Karpas-422 (cell line): ENCODE measurements at regions not wholly inside any gene's neighbourhood (a gene's known extent, or its start where the extent isn't known, plus 50 kb on each side); places are given as distances from the start of the nearest gene placed in this dataset.
A peak's percentile ranks its signal among the peaks of the same experiment; 100 is the strongest.

Source experiments
- DNase-seq: peaks from one replicate; pipeline ENCODE4 v3.0.0-alpha.2; 2015
- H2AFZ ChIP-seq: fragments of 200-600 bp; sonication (generic); 2 replicates; pipeline ENCODE4 v1.6.1; 2014; ENCODE audit warnings: antibody characterized with exemption, low read length, mixed read lengths
- H3K27ac ChIP-seq: fragments of 200-600 bp; sonication (generic); 2 replicates; pipeline ENCODE4 v1.5.1; 2014; ENCODE audit warnings: mild to moderate bottlenecking, low read length, moderate library complexity
- H3K27me3 ChIP-seq: fragments of 200-600 bp; sonication (generic); 2 replicates; pipeline ENCODE4 v1.6.1; 2014; ENCODE audit warnings: low read length, mixed read lengths
- H3K36me3 ChIP-seq: fragments of 200-600 bp; sonication (generic); 2 replicates; pipeline ENCODE4 v1.6.1; 2014; ENCODE audit warnings: low read length, mixed read lengths; ENCODE audit not compliant: insufficient read depth
- H3K4me1 ChIP-seq: fragments of 200-600 bp; sonication (generic); 2 replicates; pipeline ENCODE4 v1.6.1; 2014; ENCODE audit warnings: mild to moderate bottlenecking, low read length, mixed read lengths
- H3K4me2 ChIP-seq: fragments of 200-600 bp; sonication (generic); 2 replicates; pipeline ENCODE4 v1.6.1; 2014; ENCODE audit warnings: low read length, low read depth, mild to moderate bottlenecking; ENCODE audit not compliant: poor library complexity, severe bottlenecking
- H3K4me3 ChIP-seq: fragments of 200-600 bp; sonication (generic); 2 replicates; pipeline ENCODE4 v1.5.1; 2014; ENCODE audit warnings: mild to moderate bottlenecking, antibody characterized with exemption, low read length, mixed read lengths
- H3K79me2 ChIP-seq: fragments of 200-600 bp; sonication (generic); 2 replicates; pipeline ENCODE4 v1.6.1; 2014; ENCODE audit warnings: mild to moderate bottlenecking, low read length, mixed read lengths
- H3K9ac ChIP-seq: fragments of 200-600 bp; sonication (generic); 2 replicates; pipeline ENCODE4 v1.6.0; 2014; ENCODE audit warnings: low read length
- H3K9me2 ChIP-seq: fragments of 200-600 bp; sonication (generic), shearing (Covaris generic); replicated peaks from 2 replicates; pipeline ENCODE4 v1.6.0; 2014; ENCODE audit warnings: mild to moderate bottlenecking, low read length, moderate library complexity; ENCODE audit not compliant: insufficient read depth
- H3K9me3 ChIP-seq: fragments of 300-700, 200-600 bp; sonication (generic); 2 replicates; pipeline ENCODE4 v1.6.1; 2014; ENCODE audit warnings: low read length, mixed read lengths
- H4K20me1 ChIP-seq: fragments of 200-600 bp; sonication (generic); 2 replicates; pipeline ENCODE4 v1.6.1; 2014; ENCODE audit warnings: mild to moderate bottlenecking, antibody characterized with exemption, low read length, low read depth; ENCODE audit not compliant: insufficient read depth

GRCh38 chr4:128384765-128385598, 97.4 kb upstream of the PGRMC2 start:
- Histone ChIP-seq H3K4me2 (no peak overlapping the region), H2AFZ (peak overlapping the region; percentile 19), H3K36me3 (no peaks in the 10 kb centered on the region), H3K27ac (no peak overlapping the region), H3K4me3 (no peak overlapping the region), H3K79me2 (no peaks in the 10 kb centered on the region), H3K27me3 (no peaks in the 10 kb centered on the region), H3K9ac (no peak overlapping the region), H4K20me1 (no peaks in the 10 kb centered on the region), H3K9me3 (no peaks in the 10 kb centered on the region), H3K9me2 (no peaks in the 10 kb centered on the region), H3K4me1 (peaks cover 70% of the 10 kb centered on the region)
- no peak for DNase-seq

DNA sequence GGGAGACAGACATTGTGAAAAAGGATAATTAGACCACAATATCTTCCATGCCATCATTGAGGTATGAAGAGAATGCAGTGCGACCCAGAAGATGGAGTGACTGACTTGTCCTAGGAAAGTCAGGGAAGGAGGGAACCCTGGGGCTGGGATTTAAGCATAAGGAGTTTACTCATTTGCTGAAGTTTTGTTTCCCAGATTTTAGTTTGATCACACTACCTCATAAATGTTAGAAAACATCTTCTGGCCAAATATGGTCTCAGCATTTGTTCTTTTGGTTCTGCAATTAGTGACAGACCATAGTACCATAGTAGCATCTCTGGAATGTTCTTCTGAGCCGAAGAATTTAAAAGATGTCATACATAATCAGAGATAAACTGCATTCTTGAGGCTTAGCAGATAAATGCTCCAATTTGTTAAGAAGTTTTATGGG, 96.5 kb upstream of the PGRMC2 start:
- Histone ChIP-seq H3K9me2 (no peaks in the 10 kb centered on the region), H3K27me3 (no peaks in the 10 kb centered on the region), H3K4me2 (no peak overlapping the region), H3K9me3 (no peaks in the 10 kb centered on the region), H3K27ac (no peak overlapping the region), H3K79me2 (no peaks in the 10 kb centered on the region), H2AFZ (no peak overlapping the region), H3K4me1 (peaks cover 65% of the 10 kb centered on the region), H3K36me3 (no peaks in the 10 kb centered on the region), H3K9ac (no peak overlapping the region), H3K4me3 (no peak overlapping the region), H4K20me1 (no peaks in the 10 kb centered on the region)
- DNase-seq: no peak

DNA sequence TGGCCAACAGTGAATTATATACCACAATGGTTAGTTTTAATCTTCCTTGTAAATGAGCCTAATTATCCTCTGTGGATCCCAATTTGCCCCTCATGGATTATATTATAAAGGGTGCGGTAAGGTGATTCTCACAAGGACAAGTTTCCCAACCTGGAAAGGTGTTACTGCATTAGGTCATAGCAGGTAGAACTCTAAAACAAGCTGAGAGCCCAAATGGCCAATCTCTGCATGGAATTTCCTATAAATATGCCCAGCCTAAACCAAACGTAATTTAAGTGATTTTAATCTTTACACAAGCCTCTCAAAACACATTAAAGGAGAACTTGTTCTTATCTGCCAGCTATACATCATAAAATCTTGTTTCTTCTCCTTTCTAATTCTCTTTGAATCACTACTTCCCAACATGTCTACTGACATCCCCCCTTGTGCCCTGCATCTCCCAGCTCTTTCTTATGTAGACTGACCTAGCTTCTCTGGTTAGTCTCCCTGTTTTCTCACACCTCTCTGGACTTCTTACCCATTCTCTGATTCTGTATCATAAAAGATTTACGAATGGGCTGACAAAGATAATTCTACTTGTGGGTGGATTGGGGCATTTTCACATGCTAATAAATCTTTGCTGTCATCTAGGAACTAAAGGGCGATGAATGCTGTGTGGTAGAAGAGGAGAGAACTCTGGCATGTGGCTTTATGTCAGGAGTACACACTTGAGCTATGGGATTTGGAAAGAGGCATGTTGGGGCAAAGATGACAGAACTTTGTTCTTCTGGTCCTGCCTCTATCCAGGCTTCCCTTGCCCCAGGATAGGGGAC, 94.3 kb upstream of the PGRMC2 start:
- Histone ChIP-seq H3K9ac (no peak overlapping the region), H2AFZ (peak overlapping the region; percentile 49), H3K4me1 (peaks cover 45% of the 10 kb centered on the region), H4K20me1 (no peaks in the 10 kb centered on the region), H3K4me3 (no peak overlapping the region), H3K27me3 (no peaks in the 10 kb centered on the region), H3K36me3 (no peaks in the 10 kb centered on the region), H3K9me2 (no peaks in the 10 kb centered on the region), H3K79me2 (no peaks in the 10 kb centered on the region), H3K4me2 (peak overlapping the region; percentile 33), H3K27ac (no peak overlapping the region), H3K9me3 (peaks cover 4% of the 10 kb centered on the region; the same call in 1 of the 2 replicates)
- DNase-seq: no peak

DNA sequence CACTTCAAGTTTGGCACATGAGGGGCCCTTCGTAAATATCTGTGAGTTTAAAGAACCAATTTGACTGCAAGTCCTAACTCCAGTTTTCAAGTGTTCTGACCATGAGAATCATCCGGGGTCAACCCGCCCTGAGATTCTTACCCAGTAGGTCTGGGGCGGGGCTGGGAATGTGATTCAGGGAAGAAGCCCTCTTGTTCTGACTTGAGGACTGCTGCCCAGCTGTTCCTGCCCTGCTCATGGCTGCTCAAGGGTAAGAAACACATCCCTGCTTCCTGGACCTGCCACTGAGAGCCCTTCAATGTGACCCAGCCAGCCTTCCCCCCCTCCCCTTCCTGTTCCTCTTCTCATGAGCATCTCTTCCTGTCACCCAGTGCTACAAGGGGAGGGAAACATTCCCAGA, 92.7 kb upstream of the PGRMC2 start:
- Histone ChIP-seq H4K20me1 (no peaks in the 10 kb centered on the region), H3K27me3 (no peaks in the 10 kb centered on the region), H3K4me1 (peaks cover 31% of the 10 kb centered on the region), H3K27ac (no peak overlapping the region), H3K9me2 (no peaks in the 10 kb centered on the region), H3K4me2 (no peak overlapping the region), H3K9me3 (peaks cover 5% of the 10 kb centered on the region; the same call in 1 of the 2 replicates), H3K36me3 (no peaks in the 10 kb centered on the region; the same call in 1 of the 2 replicates), H3K4me3 (no peak overlapping the region), H3K79me2 (no peaks in the 10 kb centered on the region), H3K9ac (no peak overlapping the region), H2AFZ (peak overlapping the region; percentile 65)
- DNase-seq: no peak

DNA sequence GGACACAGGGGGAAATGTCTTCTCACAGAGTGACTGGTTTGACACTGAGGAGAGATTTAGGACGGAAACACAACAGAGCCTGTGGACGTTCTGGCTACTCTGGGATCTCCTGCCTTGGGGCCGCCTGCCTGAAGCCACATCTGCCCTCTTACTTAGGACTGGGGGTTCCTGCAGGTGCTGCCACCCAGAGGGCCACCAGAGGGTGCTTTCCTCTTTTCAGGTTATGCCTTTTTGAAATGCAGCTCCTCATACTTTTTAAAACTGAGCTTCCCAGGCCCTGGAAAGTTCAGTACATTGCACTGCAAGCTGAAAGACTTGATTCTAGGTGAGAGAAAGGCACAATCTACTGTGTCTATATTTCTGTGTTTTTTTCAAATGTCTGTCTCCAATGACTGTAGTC, 92.2 kb upstream of the PGRMC2 start:
- no peak overlapping the region for H3K4me2 ChIP-seq
- no peaks in the 10 kb centered on the region for H3K27me3 ChIP-seq
- peaks cover 27% of the 10 kb centered on the region for H3K4me1 ChIP-seq
- peaks cover 5% of the 10 kb centered on the region; the same call in 1 of the 2 replicates for H3K9me3 ChIP-seq
- no peaks in the 10 kb centered on the region for H3K79me2 ChIP-seq
- no peaks in the 10 kb centered on the region; the same call in 1 of the 2 replicates for H3K36me3 ChIP-seq
- H4K20me1 ChIP-seq: no peaks in the 10 kb centered on the region
- peak; percentile 93 for DNase-seq
- no peak overlapping the region for H3K27ac ChIP-seq
- no peaks in the 10 kb centered on the region for H3K9me2 ChIP-seq
- H2AFZ ChIP-seq: peak overlapping the region; percentile 65; the same call in 1 of the 2 replicates
- H3K9ac ChIP-seq: no peak overlapping the region
- no peak overlapping the region for H3K4me3 ChIP-seq

DNA sequence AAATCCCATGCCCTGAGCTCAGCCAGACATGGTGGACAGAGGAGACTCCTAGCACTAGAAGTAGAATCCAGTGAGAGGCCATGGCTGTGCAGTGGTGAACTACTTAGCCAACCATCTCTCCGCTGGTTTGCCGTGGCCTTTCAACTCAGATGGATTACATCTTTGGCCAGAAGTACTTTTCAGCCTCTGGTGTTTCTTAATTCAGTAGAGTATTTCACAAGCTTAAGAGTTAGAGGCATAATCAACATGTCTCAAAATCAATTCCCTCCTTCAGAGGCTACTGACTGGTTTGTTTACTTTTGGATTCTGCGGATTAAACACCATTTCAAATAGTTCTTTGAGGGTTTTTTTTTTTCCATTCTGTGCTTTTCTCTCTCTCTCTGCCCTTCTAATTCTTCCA, 91.1 kb upstream of the PGRMC2 start:
- Histone ChIP-seq H3K4me2 (no peak overlapping the region), H3K4me3 (no peak overlapping the region), H3K27ac (no peak overlapping the region), H3K9ac (no peak overlapping the region), H4K20me1 (no peaks in the 10 kb centered on the region), H3K36me3 (no peaks in the 10 kb centered on the region; the same call in 1 of the 2 replicates), H3K27me3 (no peaks in the 10 kb centered on the region), H3K79me2 (no peaks in the 10 kb centered on the region), H3K9me3 (peaks cover 5% of the 10 kb centered on the region; the same call in 1 of the 2 replicates), H3K9me2 (no peaks in the 10 kb centered on the region), H3K4me1 (peaks cover 26% of the 10 kb centered on the region), H2AFZ (no peak overlapping the region)
- no peak for DNase-seq

- Histone ChIP-seq H3K4me1 (peaks cover 23% of the 10 kb centered on the region), H3K36me3 (no peaks in the 10 kb centered on the region; the same call in 1 of the 2 replicates), H3K27me3 (no peaks in the 10 kb centered on the region), H3K4me2 (no peak overlapping the region), H3K9me2 (no peaks in the 10 kb centered on the region), H2AFZ (no peak overlapping the region), H3K9ac (no peak overlapping the region), H3K9me3 (peaks cover 5% of the 10 kb centered on the region; the same call in 1 of the 2 replicates), H3K4me3 (no peak overlapping the region), H3K79me2 (no peaks in the 10 kb centered on the region), H4K20me1 (no peaks in the 10 kb centered on the region), H3K27ac (no peak overlapping the region)
- DNase-seq: no peak
Observed at GRCh38 chr4:128376958-128377357, 89.3 kb upstream of the PGRMC2 start.

DNA sequence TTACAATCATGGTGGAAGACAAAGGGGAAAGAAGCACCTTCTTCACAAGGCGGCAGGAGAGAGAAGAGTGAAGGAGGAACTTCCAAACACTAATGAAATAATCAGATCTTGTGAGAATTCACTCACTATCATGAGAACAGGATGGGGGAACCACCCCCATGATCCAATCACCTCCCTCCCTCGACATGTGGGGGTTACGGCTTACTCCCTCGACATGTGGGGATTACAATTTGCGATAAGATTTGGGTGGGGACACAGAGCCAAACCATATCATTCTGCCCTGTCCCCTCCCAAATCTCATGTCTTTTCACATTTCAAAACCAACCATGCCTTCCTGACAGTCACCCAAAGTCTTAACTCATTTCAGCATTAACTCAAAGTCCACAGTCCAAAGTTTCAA, 88.7 kb upstream of the PGRMC2 start:
- Histone ChIP-seq H3K9me3 (peaks cover 5% of the 10 kb centered on the region; the same call in 1 of the 2 replicates), H2AFZ (no peak overlapping the region)

More for the DNA sequence above, 88.7 kb upstream of the PGRMC2 start:
- Histone ChIP-seq H3K9ac (no peak overlapping the region), H3K4me2 (no peak overlapping the region), H4K20me1 (no peaks in the 10 kb centered on the region), H3K36me3 (no peaks in the 10 kb centered on the region; the same call in 1 of the 2 replicates), H3K9me2 (no peaks in the 10 kb centered on the region), H3K27ac (no peak overlapping the region), H3K79me2 (no peaks in the 10 kb centered on the region), H3K4me1 (peaks cover 17% of the 10 kb centered on the region), H3K27me3 (no peaks in the 10 kb centered on the region), H3K4me3 (no peak overlapping the region)
- no peak for DNase-seq
